HEK293 (cell line): ENCODE measurements at regions not wholly inside any gene's neighbourhood (a gene's known extent, or its start where the extent isn't known, plus 50 kb on each side); places are given as distances from the start of the nearest gene placed in this dataset.

Source experiments
- ATF2 ChIP-seq: fragments of 450-650 bp; formaldehyde crosslinking; IDR thresholded peaks from 2 replicates; pipeline ENCODE4 v1.5.1; 2016; ENCODE audit warnings: missing biosample characterization, missing genetic modification characterization, low read depth
- CTCF ChIP-seq: fragments of 450-650 bp; formaldehyde crosslinking; IDR thresholded peaks from 2 replicates; pipeline ENCODE4 v1.5.1; 2016; ENCODE audit warnings: missing biosample characterization, missing genetic modification characterization
- EGR2 ChIP-seq: fragments of 450-650 bp; formaldehyde crosslinking; IDR thresholded peaks from 2 replicates; pipeline ENCODE4 v1.5.1; 2016; ENCODE audit warnings: low read depth, missing biosample characterization, missing genetic modification characterization
- PRDM1 ChIP-seq: fragments of 450-650 bp; formaldehyde crosslinking; IDR thresholded peaks from 2 replicates; pipeline ENCODE4; 2016; ENCODE audit warnings: missing biosample characterization, missing genetic modification characterization
- ZBTB10 ChIP-seq: fragments of 450-650 bp; formaldehyde crosslinking; IDR thresholded peaks from 2 replicates; pipeline ENCODE4 v1.5.1; 2016; ENCODE audit warnings: missing biosample characterization, missing genetic modification characterization
- ZNF114 ChIP-seq: fragments of 450-650 bp; formaldehyde crosslinking; IDR thresholded peaks from 2 replicates; pipeline ENCODE4 v1.5.0; 2017; ENCODE audit warnings: missing biosample characterization, missing genetic modification characterization
- ZNF121 ChIP-seq: fragments of 450-650 bp; formaldehyde crosslinking; IDR thresholded peaks from 2 replicates; pipeline ENCODE4 v1.5.1; 2016; ENCODE audit warnings: missing biosample characterization, missing genetic modification characterization
- ZNF23 ChIP-seq: fragments of 450-650 bp; formaldehyde crosslinking; IDR thresholded peaks from 2 replicates; pipeline ENCODE4 v1.5.1; 2016; ENCODE audit warnings: missing biosample characterization, missing genetic modification characterization, borderline replicate concordance
- ZNF24 ChIP-seq: fragments of 450-650 bp; formaldehyde crosslinking; IDR thresholded peaks from 2 replicates; pipeline ENCODE4 v1.5.1; 2016; ENCODE audit warnings: missing biosample characterization, missing genetic modification characterization
- ZNF350 ChIP-seq: fragments of 450-650 bp; formaldehyde crosslinking; IDR thresholded peaks from 2 replicates; pipeline ENCODE4 v1.5.0; 2017; ENCODE audit warnings: missing biosample characterization, mild to moderate bottlenecking, missing genetic modification characterization
- ZNF629 ChIP-seq: fragments of 450-650 bp; formaldehyde crosslinking; IDR thresholded peaks from 2 replicates; pipeline ENCODE4 v1.5.1; 2017; ENCODE audit warnings: missing biosample characterization, missing genetic modification characterization
- ZSCAN18 ChIP-seq: fragments of 450-650 bp; formaldehyde crosslinking; IDR thresholded peaks from 2 replicates; pipeline ENCODE4 v1.5.1; 2016; ENCODE audit warnings: missing biosample characterization, missing genetic modification characterization
- ZSCAN30 ChIP-seq: fragments of 450-650 bp; IDR thresholded peaks from 2 replicates; pipeline ENCODE4 v1.5.1; 2018; ENCODE audit warnings: missing biosample characterization, mild to moderate bottlenecking, missing genetic modification characterization, moderate library complexity

- TF ChIP-seq CTCF (tag by site-specific recombination) (no peak), ZNF350 (tag by site-specific recombination) (no peak), ZSCAN30 (no peak), ZNF629 (no peak), ATF2 (tag by site-specific recombination) (no peak), ZNF114 (tag by site-specific recombination) (no peak), ZNF23 (tag by site-specific recombination) (no peak), ZSCAN18 (tag by site-specific recombination) (no peak), ZBTB10 (tag by site-specific recombination) (no peak), ZNF24 (tag by site-specific recombination) (no peak), ZNF121 (tag by site-specific recombination) (no peak), PRDM1 (no peak), EGR2 (no peak)
Measured at GRCh38 chr15:81723701-81724100, 322.1 kb downstream of the MEX3B start.
